ENCODE measurements at regions not wholly inside any gene's neighbourhood (a gene's known extent, or its start where the extent isn't known, plus 50 kb on each side); places are given as distances from the start of the nearest gene placed in this dataset.

- no peak overlapping the region for H3K4me2 ChIP-seq
- peak overlapping the region; percentile 4; the same call in 1 of the 2 replicates for H3K27ac Mint-ChIP-seq
Observed at GRCh38 chr5:92017776-92018175, 634.7 kb upstream of the ARRDC3 start.

More at GRCh38 chr5:92017776-92018175, 634.7 kb upstream of the ARRDC3 start:
- H4K20me1 ChIP-seq (replicated peaks; ENCODE audit: insufficient read depth), result no peaks in the 10 kb centered on the region
- ATAC-seq (no peak), DNase-seq (ENCODE audit: low spot score) (no peak)
- Mint-ChIP-seq H3K9me3 (peaks cover 4% of the 10 kb centered on the region), H3K27me3 (ENCODE audit: insufficient read depth, low read depth, poor library complexity) (no peaks in the 10 kb centered on the region), H3K36me3 (ENCODE audit: low read depth) (no peaks in the 10 kb centered on the region), H3K4me3 (no peak overlapping the region), H3K4me1 (peaks cover 7% of the 10 kb centered on the region; the same call in 2 of the 3 replicates)
- no peaks in the 10 kb centered on the region for H3F3A ChIP-seq (replicated peaks; ENCODE audit: low read depth)
- H3K9me2 ChIP-seq (ENCODE audit: insufficient read depth), result no peaks in the 10 kb centered on the region
- H3K79me2 ChIP-seq (replicated peaks; ENCODE audit: insufficient read depth), result no peaks in the 10 kb centered on the region
- no peaks in the 10 kb centered on the region for H3K36me3 ChIP-seq (ENCODE audit: insufficient read depth)
- no peak overlapping the region for H3K27ac ChIP-seq (ENCODE audit: low read depth)
- H3K4me1 ChIP-seq (ENCODE audit: insufficient read depth), result no peaks in the 10 kb centered on the region
- H3K4me3 ChIP-seq, result no peak overlapping the region
- H3K27me3 ChIP-seq (ENCODE audit: insufficient read depth), result no peaks in the 10 kb centered on the region
- TF ChIP-seq CREB1 (CRISPR knock-in tag; IDR thresholded peaks at IDR 0.05; ENCODE audit: low read depth) (no peak), NANOG (IDR thresholded peaks at IDR 0.05; ENCODE audit: borderline replicate concordance) (no peak), EZH2 (IDR thresholded peaks at IDR 0.05; ENCODE audit: low read depth, unreplicated experiment) (no peak), EZH2phosphoT487 (IDR thresholded peaks at IDR 0.05; ENCODE audit: unreplicated experiment) (no peak), ZNF462 (CRISPR knock-in tag; IDR thresholded peaks at IDR 0.05) (no peak), JUNB (IDR thresholded peaks at IDR 0.05; ENCODE audit: unreplicated experiment) (no peak), ETS1 (IDR thresholded peaks at IDR 0.05) (no peak), CTCF (conservative IDR thresholded peaks at IDR 0.05; ENCODE audit: low read depth in 2 of 2) (no peak), REST (IDR thresholded peaks at IDR 0.05; ENCODE audit: unreplicated experiment) (no peak), STAT1 (IDR thresholded peaks at IDR 0.05; ENCODE audit: unreplicated experiment) (no peak), ZNF331 (CRISPR knock-in tag; IDR thresholded peaks at IDR 0.05; ENCODE audit: low read depth) (no peak)
- no peak overlapping the region; the same call in 1 of the 2 replicates for H2AFZ ChIP-seq

All from GM23338 (cell line).